Ectodermal cell (in vitro differentiated cells): ENCODE measurements at regions not wholly inside any gene's neighbourhood (a gene's known extent, or its start where the extent isn't known, plus 50 kb on each side); places are given as distances from the start of the nearest gene placed in this dataset.

Experiments used
- H3K27ac ChIP-seq: 2 replicates; pipeline ENCODE4 v1.7.0; 2013; ENCODE audit warnings: mild to moderate bottlenecking, low read depth, low read length; ENCODE audit not compliant: insufficient read depth, poor library complexity, severe bottlenecking
- H3K27me3 ChIP-seq: 2 replicates; pipeline ENCODE4 v1.7.0; 2013; ENCODE audit warnings: mild to moderate bottlenecking, low read length; ENCODE audit not compliant: insufficient read depth, control insufficient read depth, poor library complexity, severe bottlenecking
- H3K36me3 ChIP-seq: one replicate; pipeline ENCODE4 v1.7.0; 2013; ENCODE audit warnings: low read length; ENCODE audit not compliant: control insufficient read depth, insufficient read depth
- H3K4me1 ChIP-seq: one replicate; pipeline ENCODE4 v1.7.0; 2013; ENCODE audit warnings: low read length; ENCODE audit not compliant: control insufficient read depth, insufficient read depth
- H3K4me3 ChIP-seq: 2 replicates; pipeline ENCODE4 v1.7.0; 2013; ENCODE audit warnings: low read depth, low read length, control low read depth; ENCODE audit not compliant: insufficient read depth
- H3K9me3 ChIP-seq: 2 replicates; pipeline ENCODE4 v1.7.0; 2013; ENCODE audit warnings: mild to moderate bottlenecking, low read length, moderate library complexity; ENCODE audit not compliant: control insufficient read depth
- WGBS, 2 experiments: methylation state at CpG; one replicate each; pipeline ENCODE4 v1.1.7; 2013; ENCODE audit warnings: missing lambda C conversion rate in 2 of 2; 5-methylcytosine and 5-hydroxymethylcytosine counted together

- no peaks in the 10 kb centered on the region for H3K27me3 ChIP-seq
- no peaks in the 10 kb centered on the region for H3K36me3 ChIP-seq
- no peak overlapping the region for H3K27ac ChIP-seq
- H3K9me3 ChIP-seq = no peaks in the 10 kb centered on the region
- H3K4me3 ChIP-seq = no peak overlapping the region
- WGBS, 2 experiments = 95 to 96% methylated on average over 2 of the region's 2 CpGs
- H3K4me1 ChIP-seq = peaks cover 4% of the 10 kb centered on the region
Observed at GRCh38 chr2:66874411-66874810, 439.5 kb downstream of the MEIS1 start.

GRCh38 chr2:66875941-66876462 lies 441.1 kb downstream of the MEIS1 start:
- no peaks in the 10 kb centered on the region for H3K9me3 ChIP-seq
- no peaks in the 10 kb centered on the region for H3K27me3 ChIP-seq
- peaks cover 4% of the 10 kb centered on the region for H3K4me1 ChIP-seq
- H3K27ac ChIP-seq = no peak overlapping the region
- 84 to 95% methylated on average over 2 of the region's 2 CpGs for WGBS, 2 experiments
- no peak overlapping the region for H3K4me3 ChIP-seq
- H3K36me3 ChIP-seq = no peaks in the 10 kb centered on the region

- Histone ChIP-seq H3K27ac (no peak overlapping the region), H3K4me1 (no peaks in the 10 kb centered on the region), H3K4me3 (no peak overlapping the region), H3K36me3 (no peaks in the 10 kb centered on the region), H3K9me3 (no peaks in the 10 kb centered on the region), H3K27me3 (no peaks in the 10 kb centered on the region)
- 92% methylated on average over 2 of the region's 2 CpGs for WGBS, 2 experiments
Observed at GRCh38 chr2:66885775-66886383, 451.0 kb downstream of the MEIS1 start.

GRCh38 chr2:66888246-66888645 lies 453.3 kb downstream of the MEIS1 start:
- 87% methylated on average over 1 of the region's 1 CpG; no CpG with 5 or more reads in 1 of the 2 experiments for WGBS, 2 experiments
- no peaks in the 10 kb centered on the region for H3K4me1 ChIP-seq
- H3K27ac ChIP-seq = no peak overlapping the region
- no peaks in the 10 kb centered on the region for H3K27me3 ChIP-seq
- H3K9me3 ChIP-seq = no peaks in the 10 kb centered on the region
- H3K36me3 ChIP-seq = no peaks in the 10 kb centered on the region
- no peak overlapping the region for H3K4me3 ChIP-seq

GRCh38 chr2:66888791-66889631 lies 454.1 kb downstream of the MEIS1 start:
- 95% methylated on average over 5 to 6 of the region's 6 CpGs for WGBS, 2 experiments
- H3K4me3 ChIP-seq = no peak overlapping the region
- no peaks in the 10 kb centered on the region for H3K27me3 ChIP-seq
- no peaks in the 10 kb centered on the region for H3K9me3 ChIP-seq
- H3K4me1 ChIP-seq = no peaks in the 10 kb centered on the region
- H3K36me3 ChIP-seq = no peaks in the 10 kb centered on the region
- H3K27ac ChIP-seq = no peak overlapping the region

- Histone ChIP-seq H3K27me3 (no peaks in the 10 kb centered on the region), H3K4me3 (no peak overlapping the region), H3K9me3 (no peaks in the 10 kb centered on the region), H3K4me1 (no peaks in the 10 kb centered on the region), H3K27ac (no peak overlapping the region), H3K36me3 (no peaks in the 10 kb centered on the region)
- WGBS, 2 experiments = 91 to 100% methylated on average over 1 to 2 of the region's 2 CpGs
Observed at GRCh38 chr2:66889632-66889882, 454.6 kb downstream of the MEIS1 start.

- H3K27ac ChIP-seq = no peak overlapping the region
- H3K36me3 ChIP-seq = no peaks in the 10 kb centered on the region
- H3K4me1 ChIP-seq = no peaks in the 10 kb centered on the region
- no peaks in the 10 kb centered on the region for H3K9me3 ChIP-seq
- no peak overlapping the region for H3K4me3 ChIP-seq
- no peaks in the 10 kb centered on the region for H3K27me3 ChIP-seq
Observed at GRCh38 chr2:66890166-66890742, 455.3 kb downstream of the MEIS1 start.

- Histone ChIP-seq H3K4me3 (no peak overlapping the region), H3K36me3 (no peaks in the 10 kb centered on the region), H3K27me3 (no peaks in the 10 kb centered on the region), H3K27ac (no peak overlapping the region), H3K9me3 (no peaks in the 10 kb centered on the region), H3K4me1 (no peaks in the 10 kb centered on the region)
- 93 to 97% methylated on average over 2 of the region's 2 CpGs for WGBS, 2 experiments
Observed at GRCh38 chr2:66895206-66895605, 460.3 kb downstream of the MEIS1 start.

GRCh38 chr2:66896131-66896530 lies 461.2 kb downstream of the MEIS1 start:
- Histone ChIP-seq H3K9me3 (no peaks in the 10 kb centered on the region), H3K4me3 (no peak overlapping the region), H3K36me3 (no peaks in the 10 kb centered on the region), H3K27ac (no peak overlapping the region), H3K4me1 (no peaks in the 10 kb centered on the region), H3K27me3 (no peaks in the 10 kb centered on the region)

GRCh38 chr2:66897181-66897580 lies 462.3 kb downstream of the MEIS1 start:
- Histone ChIP-seq H3K9me3 (no peaks in the 10 kb centered on the region), H3K36me3 (no peaks in the 10 kb centered on the region), H3K27me3 (no peaks in the 10 kb centered on the region), H3K27ac (no peak overlapping the region), H3K4me1 (no peaks in the 10 kb centered on the region), H3K4me3 (no peak overlapping the region)
- WGBS, 2 experiments = 76 to 81% methylated on average over 1 of the region's 1 CpG
